ENCODE measurements at regions not wholly inside any gene's neighbourhood (a gene's known extent, or its start where the extent isn't known, plus 50 kb on each side); places are given as distances from the start of the nearest gene placed in this dataset.

- no peak for DNase-seq
Measured at GRCh38 chr2:236964291-236964690, 121.4 kb upstream of the COPS8 start.

- no peak for DNase-seq
Measured at GRCh38 chr2:236965021-236965840, 120.5 kb upstream of the COPS8 start.

- no peak for DNase-seq
Measured at GRCh38 chr2:236965841-236966096, 119.9 kb upstream of the COPS8 start.

- no peak for DNase-seq
Measured at GRCh38 chr2:236967499-236967783, 118.2 kb upstream of the COPS8 start.

- no peak for DNase-seq
Measured at GRCh38 chr2:236968101-236968879, 117.4 kb upstream of the COPS8 start.

GRCh38 chr2:236968880-236969534, 116.7 kb upstream of the COPS8 start:
- DNase-seq, result no peak

- DNase-seq, result peak; percentile 23
Measured at GRCh38 chr2:236969767-236970655, 115.7 kb upstream of the COPS8 start.

- DNase-seq, result no peak
Measured at GRCh38 chr2:236970656-236971010, 115.1 kb upstream of the COPS8 start.

GRCh38 chr2:236971131-236971821, 114.4 kb upstream of the COPS8 start:
- no peak for DNase-seq

- DNase-seq, result no peak
Measured at GRCh38 chr2:236971919-236972381, 113.7 kb upstream of the COPS8 start.

GRCh38 chr2:236972491-236973342, 113.0 kb upstream of the COPS8 start:
- DNase-seq, result no peak

GRCh38 chr2:236973343-236973980, 112.2 kb upstream of the COPS8 start:
- DNase-seq, result no peak

- DNase-seq, result no peak
Measured at GRCh38 chr2:236974148-236974547, 111.5 kb upstream of the COPS8 start.

- no peak for DNase-seq
Measured at GRCh38 chr2:236974752-236975151, 110.9 kb upstream of the COPS8 start.

- DNase-seq, result no peak
Measured at GRCh38 chr2:236975766-236976165, 109.9 kb upstream of the COPS8 start.

- no peak for DNase-seq
Measured at GRCh38 chr2:236976266-236977062, 109.2 kb upstream of the COPS8 start.

GRCh38 chr2:236977063-236977851, 108.4 kb upstream of the COPS8 start:
- DNase-seq, result no peak

- DNase-seq, result no peak
Measured at GRCh38 chr2:236977852-236978398, 107.8 kb upstream of the COPS8 start.

GRCh38 chr2:236979664-236980063, 106.0 kb upstream of the COPS8 start:
- no peak for DNase-seq

Data from activated T-cell treated with anti-CD3 and anti-CD28 coated beads for 4 hours (primary cell).